H9 (cell line): ENCODE measurements at regions not wholly inside any gene's neighbourhood (a gene's known extent, or its start where the extent isn't known, plus 50 kb on each side); places are given as distances from the start of the nearest gene placed in this dataset.

Experiments used
- DNase-seq: peaks from one replicate; pipeline ENCODE4 v3.0.0-alpha.2; 2017
- H2AFZ ChIP-seq: one replicate; pipeline ENCODE4 v1.6.1; 2013; ENCODE audit warnings: mild to moderate bottlenecking, low read length, control low read depth, moderate library complexity
- H2AK5ac ChIP-seq: 2 replicates; pipeline ENCODE4 v1.6.1; 2013; ENCODE audit warnings: low read length, control low read depth, mixed read lengths; ENCODE audit not compliant: insufficient read length
- H2BK120ac ChIP-seq: one replicate; pipeline ENCODE4 v1.6.1; 2013; ENCODE audit warnings: low read depth, mild to moderate bottlenecking, low read length, control low read depth, inconsistent platforms; ENCODE audit not compliant: poor library complexity, severe bottlenecking
- H2BK12ac ChIP-seq: 2 replicates; pipeline ENCODE4 v1.6.1; 2013; ENCODE audit warnings: low read length, control low read depth, mixed read lengths, low read depth; ENCODE audit not compliant: insufficient read length
- H2BK15ac ChIP-seq: 2 replicates; pipeline ENCODE4 v1.6.1; 2013; ENCODE audit warnings: low read depth, low read length, control low read depth
- H2BK20ac ChIP-seq: one replicate; pipeline ENCODE4 v1.6.1; 2013; ENCODE audit warnings: low read depth, mild to moderate bottlenecking, low read length, control low read depth, inconsistent platforms; ENCODE audit not compliant: poor library complexity, severe bottlenecking
- H2BK5ac ChIP-seq: 2 replicates; pipeline ENCODE4 v1.6.1; 2013; ENCODE audit warnings: low read length, control low read depth, mixed read lengths; ENCODE audit not compliant: insufficient read length
- H3K14ac ChIP-seq: 2 replicates; pipeline ENCODE4 v1.6.1; 2013; ENCODE audit warnings: low read length, control low read depth; ENCODE audit not compliant: insufficient read depth
- H3K18ac ChIP-seq: 2 replicates; pipeline ENCODE4 v1.6.1; 2013; ENCODE audit warnings: low read depth, mild to moderate bottlenecking, mixed read lengths, low read length, control low read depth; ENCODE audit not compliant: insufficient read length
- H3K23ac ChIP-seq: 2 replicates; pipeline ENCODE4 v1.6.1; 2013; ENCODE audit warnings: low read length, control low read depth, mixed read lengths, low read depth; ENCODE audit not compliant: insufficient read length
- H3K23me2 ChIP-seq: 2 replicates; pipeline ENCODE4 v1.6.1; 2013; ENCODE audit warnings: low read depth, mild to moderate bottlenecking, mixed read lengths, low read length, control low read depth; ENCODE audit not compliant: insufficient read length, poor library complexity, severe bottlenecking
- H3K27ac ChIP-seq: 2 replicates; pipeline ENCODE4 v1.5.1; 2013; ENCODE audit warnings: low read length, control low read depth, mixed read lengths, low read depth; ENCODE audit not compliant: insufficient read length
- H3K27me3 ChIP-seq: 2 replicates; pipeline ENCODE4 v1.6.1; 2013; ENCODE audit warnings: low read length, control low read depth, inconsistent platforms; ENCODE audit not compliant: insufficient read depth
- H3K4ac ChIP-seq: 2 replicates; pipeline ENCODE4 v1.6.1; 2013; ENCODE audit warnings: low read depth, mild to moderate bottlenecking, control low read depth, inconsistent platforms, low read length, moderate library complexity
- H3K4me1 ChIP-seq: 2 replicates; pipeline ENCODE4 v1.6.1; 2013; ENCODE audit warnings: low read length, control low read depth, inconsistent platforms; ENCODE audit not compliant: insufficient read depth
- H3K4me2 ChIP-seq: 2 replicates; pipeline ENCODE4 v1.6.1; 2013; ENCODE audit warnings: low read length, control low read depth, mixed read lengths; ENCODE audit not compliant: insufficient read length, insufficient read depth
- H3K56ac ChIP-seq: 2 replicates; pipeline ENCODE4 v1.6.1; 2013; ENCODE audit warnings: low read depth, mild to moderate bottlenecking, mixed read lengths, low read length, control low read depth; ENCODE audit not compliant: insufficient read length
- H3K79me1 ChIP-seq: 2 replicates; pipeline ENCODE4 v1.6.1; 2013; ENCODE audit warnings: low read depth, mild to moderate bottlenecking, moderate library complexity, low read length, control low read depth, inconsistent platforms; ENCODE audit not compliant: insufficient read depth, poor library complexity, severe bottlenecking
- H3K79me2 ChIP-seq: 2 replicates; pipeline ENCODE4 v1.6.1; 2013; ENCODE audit warnings: low read length, control low read depth, inconsistent platforms; ENCODE audit not compliant: insufficient read depth
- H3K9ac ChIP-seq: 2 replicates; pipeline ENCODE4 v1.6.1; 2013; ENCODE audit warnings: low read length, control low read depth, mixed read lengths; ENCODE audit not compliant: insufficient read length; ENCODE audit errors: extremely low read depth
- H3K9me3 ChIP-seq: one replicate; pipeline ENCODE4 v1.6.1; 2013; ENCODE audit warnings: low read depth, low read length, inconsistent platforms; ENCODE audit not compliant: control insufficient read depth
- H3T11ph ChIP-seq: one replicate; pipeline ENCODE4 v1.6.1; 2013; ENCODE audit warnings: mild to moderate bottlenecking, low read length, control low read depth, inconsistent platforms
- H4K20me1 ChIP-seq: one replicate; pipeline ENCODE4 v1.6.1; 2013; ENCODE audit not compliant: control insufficient read depth, insufficient read length, insufficient read depth
- H4K5ac ChIP-seq: 2 replicates; pipeline ENCODE4 v1.6.1; 2013; ENCODE audit warnings: low read depth, mild to moderate bottlenecking, mixed read lengths, low read length, control low read depth; ENCODE audit not compliant: insufficient read length
- H4K8ac ChIP-seq: replicated peaks from 2 replicates; pipeline ENCODE4 v1.6.1; 2013; ENCODE audit warnings: low read length, control low read depth, mixed read lengths, low read depth; ENCODE audit not compliant: insufficient read length
- H4K91ac ChIP-seq: 2 replicates; pipeline ENCODE4 v1.6.1; 2013; ENCODE audit warnings: low read depth, mild to moderate bottlenecking, moderate library complexity, mixed read lengths, low read length, control low read depth; ENCODE audit not compliant: insufficient read length
- H3K27ac Mint-ChIP-seq, 3 experiments: 2 replicates in 2 of 3; 3 replicates in 1 of 3; pipeline ENCODE4 v1.8.0; 2020 to 2021; ENCODE audit warnings: mixed read lengths in 3 of 3, mild to moderate bottlenecking in 1 of 3, moderate library complexity in 1 of 3
- H3K27me3 Mint-ChIP-seq: 2 replicates; pipeline ENCODE4 v1.8.0; 2021; ENCODE audit warnings: low read depth, mild to moderate bottlenecking, moderate library complexity, mixed read lengths
- H3K36me3 Mint-ChIP-seq, 3 experiments: 2 replicates in 2 of 3; 3 replicates in 1 of 3; pipeline ENCODE4 v1.8.0; 2020 to 2021; ENCODE audit warnings: low read depth in 3 of 3, mixed read lengths in 3 of 3; ENCODE audit not compliant: insufficient read depth in 1 of 3
- H3K4me1 Mint-ChIP-seq, 2 experiments: 2 replicates each; pipeline ENCODE4 v1.8.0; 2020; ENCODE audit warnings: mixed read lengths in 2 of 2
- H3K4me3 Mint-ChIP-seq, 2 experiments: 2 replicates in 1 of 2; 3 replicates in 1 of 2; pipeline ENCODE4 v1.8.0; 2020 to 2021; ENCODE audit warnings: mild to moderate bottlenecking in 2 of 2, mixed read lengths in 2 of 2, moderate library complexity in 1 of 2
- H3K9me3 Mint-ChIP-seq, 2 experiments: 2 replicates in 1 of 2; 3 replicates in 1 of 2; pipeline ENCODE4 v1.8.0; 2020; ENCODE audit warnings: mild to moderate bottlenecking in 2 of 2, mixed read lengths in 2 of 2, moderate library complexity in 1 of 2
- WGBS: extraction: QIAGEN DNeasy Blood & Tissue Kit; methylation state at CpG from one replicate; pipeline ENCODE4 v1.1.7; 2013; ENCODE audit warnings: missing lambda C conversion rate, low lambda C conversion rate, mixed read lengths; ENCODE audit not compliant: insufficient read length; ENCODE audit errors: extremely low coverage; 5-methylcytosine and 5-hydroxymethylcytosine counted together
- TF ChIP-seq, protein P1 (sequence below): fragments of 200-600 bp; sonication (generic); conservative IDR thresholded peaks from 3 replicates; pipeline ENCODE4 v1.8.0; 2021; ENCODE audit warnings: antibody characterized with exemption, mild to moderate bottlenecking

DNA sequence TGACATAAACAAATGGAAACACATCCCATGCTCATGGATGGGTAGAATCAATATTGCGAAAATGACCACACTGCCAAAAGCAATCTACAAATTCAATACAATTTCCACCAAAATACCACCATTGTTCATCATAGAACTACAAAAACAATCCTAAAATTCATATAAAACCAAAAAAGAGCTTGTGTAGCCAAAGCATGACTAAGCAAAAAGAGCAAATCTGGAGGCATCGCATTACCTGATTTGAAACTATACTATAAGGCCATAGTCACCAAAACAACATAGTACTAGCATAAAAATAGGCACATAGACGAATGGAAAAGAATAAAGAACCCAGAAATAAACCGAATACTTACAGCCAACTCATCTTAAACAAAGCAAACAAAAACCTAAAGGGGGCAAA lies 342.8 kb upstream of the AGA start:
- H4K20me1 ChIP-seq: no peaks in the 10 kb centered on the region
- H2BK20ac ChIP-seq: no peak overlapping the region
- H3K9me3 ChIP-seq: no peaks in the 10 kb centered on the region
- H4K5ac ChIP-seq: no peak overlapping the region
- no peaks in the 10 kb centered on the region for H3K79me1 ChIP-seq
- no peak overlapping the region for H3K9ac ChIP-seq
- no peaks in the 10 kb centered on the region for H3K79me2 ChIP-seq
- no peak overlapping the region for H3K56ac ChIP-seq
- H3K27me3 ChIP-seq: no peaks in the 10 kb centered on the region
- no peaks in the 10 kb centered on the region for H3K23me2 ChIP-seq
- TF ChIP-seq, protein P1, sequence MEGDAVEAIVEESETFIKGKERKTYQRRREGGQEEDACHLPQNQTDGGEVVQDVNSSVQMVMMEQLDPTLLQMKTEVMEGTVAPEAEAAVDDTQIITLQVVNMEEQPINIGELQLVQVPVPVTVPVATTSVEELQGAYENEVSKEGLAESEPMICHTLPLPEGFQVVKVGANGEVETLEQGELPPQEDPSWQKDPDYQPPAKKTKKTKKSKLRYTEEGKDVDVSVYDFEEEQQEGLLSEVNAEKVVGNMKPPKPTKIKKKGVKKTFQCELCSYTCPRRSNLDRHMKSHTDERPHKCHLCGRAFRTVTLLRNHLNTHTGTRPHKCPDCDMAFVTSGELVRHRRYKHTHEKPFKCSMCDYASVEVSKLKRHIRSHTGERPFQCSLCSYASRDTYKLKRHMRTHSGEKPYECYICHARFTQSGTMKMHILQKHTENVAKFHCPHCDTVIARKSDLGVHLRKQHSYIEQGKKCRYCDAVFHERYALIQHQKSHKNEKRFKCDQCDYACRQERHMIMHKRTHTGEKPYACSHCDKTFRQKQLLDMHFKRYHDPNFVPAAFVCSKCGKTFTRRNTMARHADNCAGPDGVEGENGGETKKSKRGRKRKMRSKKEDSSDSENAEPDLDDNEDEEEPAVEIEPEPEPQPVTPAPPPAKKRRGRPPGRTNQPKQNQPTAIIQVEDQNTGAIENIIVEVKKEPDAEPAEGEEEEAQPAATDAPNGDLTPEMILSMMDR: no peak
- H3K27ac ChIP-seq: no peak overlapping the region
- H3K4me1 Mint-ChIP-seq: no peaks in the 10 kb centered on the region
- H2BK15ac ChIP-seq: no peak overlapping the region
- no peak overlapping the region for H2AFZ ChIP-seq
- H2BK12ac ChIP-seq: no peak overlapping the region
- H3K4ac ChIP-seq: no peak overlapping the region
- no peaks in the 10 kb centered on the region for H3K27me3 Mint-ChIP-seq
- no peaks in the 10 kb centered on the region; a peak in 1 of 5 replicates for H3K9me3 Mint-ChIP-seq
- peak overlapping the region in 1 of 3 experiments; percentile 41; a peak in 1 of 7 replicates for H3K27ac Mint-ChIP-seq
- H3K4me2 ChIP-seq: no peak overlapping the region
- H3K14ac ChIP-seq: no peak overlapping the region
- H3K36me3 Mint-ChIP-seq: peaks cover 0 to 1% (median 0%) of the 10 kb centered on the region in 3 experiments; a peak in 2 of 7 replicates
- H3K23ac ChIP-seq: no peak overlapping the region
- H4K8ac ChIP-seq: no peak overlapping the region
- no peak overlapping the region for H3K4me3 Mint-ChIP-seq
- H3T11ph ChIP-seq: no peak overlapping the region
- H3K18ac ChIP-seq: no peak overlapping the region
- H2BK5ac ChIP-seq: no peak overlapping the region
- H4K91ac ChIP-seq: no peak overlapping the region
- H3K4me1 ChIP-seq: no peaks in the 10 kb centered on the region
- no CpG with 5 or more reads among the region's 4 CpGs for WGBS
- no peak overlapping the region for H2BK120ac ChIP-seq
- H2AK5ac ChIP-seq: no peak overlapping the region
- no peak for DNase-seq
